Ishikawa (cell line): ENCODE measurements at regions not wholly inside any gene's neighbourhood (a gene's known extent, or its start where the extent isn't known, plus 50 kb on each side); places are given as distances from the start of the nearest gene placed in this dataset.

ENCODE experiments used
- CEBPB ChIP-seq: IDR thresholded peaks from 2 replicates; pipeline ENCODE4 v1.6.1; 2012
- CREB1 ChIP-seq: IDR thresholded peaks from 2 replicates; pipeline ENCODE4 v1.6.1; 2012; ENCODE audit warnings: low read depth
- EGR1 ChIP-seq: IDR thresholded peaks from 2 replicates; pipeline ENCODE4 v1.6.1; 2012
- EP300 ChIP-seq: IDR thresholded peaks from 2 replicates; pipeline ENCODE4 v1.6.1; 2012; ENCODE audit warnings: borderline replicate concordance
- FOXM1 ChIP-seq: IDR thresholded peaks from 2 replicates; pipeline ENCODE4 v1.6.1; 2012; ENCODE audit warnings: low read depth, borderline replicate concordance
- NFIC ChIP-seq: IDR thresholded peaks from 2 replicates; pipeline ENCODE4 v1.6.1; 2012
- RAD21 ChIP-seq: IDR thresholded peaks from 2 replicates; pipeline ENCODE4 v1.6.1; 2012; ENCODE audit warnings: low read depth
- TAF1 ChIP-seq: IDR thresholded peaks from 2 replicates; pipeline ENCODE4 v1.6.1; 2012; ENCODE audit warnings: low read depth, mild to moderate bottlenecking
- TCF12 ChIP-seq: IDR thresholded peaks from 2 replicates; pipeline ENCODE4 v1.6.1; 2012; ENCODE audit warnings: low read depth
- TEAD4 ChIP-seq: IDR thresholded peaks from 2 replicates; pipeline ENCODE4 v1.6.1; 2012
- YY1 ChIP-seq: IDR thresholded peaks from 2 replicates; pipeline ENCODE4 v1.6.1; 2012; ENCODE audit warnings: low read depth
- ZBTB7A ChIP-seq: IDR thresholded peaks from 2 replicates; pipeline ENCODE4 v1.6.1; 2012; ENCODE audit warnings: low read depth
- TF ChIP-seq, protein P1 (sequence below): IDR thresholded peaks from 2 replicates; pipeline ENCODE4 v1.6.1; 2012
- TF ChIP-seq, protein P2 (sequence below): IDR thresholded peaks from 2 replicates; pipeline ENCODE4 v1.6.1; 2012; ENCODE audit warnings: low read depth, mild to moderate bottlenecking
- TF ChIP-seq, protein P3 (sequence below): IDR thresholded peaks from 2 replicates; pipeline ENCODE4 v1.6.1; 2012

DNA sequence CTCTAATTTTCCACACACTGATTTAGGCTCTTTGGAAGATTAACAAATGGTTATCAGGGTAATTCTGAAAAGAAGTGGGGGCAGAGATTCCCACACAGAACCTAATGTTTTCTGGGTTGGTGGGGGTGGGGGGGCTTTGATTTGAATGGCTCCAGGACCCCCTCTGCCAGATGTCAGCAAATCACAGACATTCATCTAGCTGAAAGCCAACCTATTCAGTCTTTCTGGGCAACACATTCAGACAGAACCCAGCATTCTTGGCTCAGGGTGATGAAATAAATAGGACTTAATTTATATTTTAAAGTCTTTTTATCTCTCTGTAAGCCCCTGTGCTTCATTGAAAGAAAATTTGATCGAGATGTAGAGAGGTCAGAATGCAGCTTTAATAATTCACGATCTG is 533.2 kb downstream of the XYLT1 start:
- TF ChIP-seq TAF1 (no peak), YY1 (no peak), TCF12 (no peak), EP300 (no peak), FOXM1 (no peak), EGR1 (no peak), RAD21 (no peak), CEBPB (no peak), CREB1 (no peak), NFIC (no peak), TEAD4 (no peak)
- TF ChIP-seq, protein P1, sequence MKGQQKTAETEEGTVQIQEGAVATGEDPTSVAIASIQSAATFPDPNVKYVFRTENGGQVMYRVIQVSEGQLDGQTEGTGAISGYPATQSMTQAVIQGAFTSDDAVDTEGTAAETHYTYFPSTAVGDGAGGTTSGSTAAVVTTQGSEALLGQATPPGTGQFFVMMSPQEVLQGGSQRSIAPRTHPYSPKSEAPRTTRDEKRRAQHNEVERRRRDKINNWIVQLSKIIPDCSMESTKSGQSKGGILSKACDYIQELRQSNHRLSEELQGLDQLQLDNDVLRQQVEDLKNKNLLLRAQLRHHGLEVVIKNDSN: no peak
- TF ChIP-seq, protein P2, sequence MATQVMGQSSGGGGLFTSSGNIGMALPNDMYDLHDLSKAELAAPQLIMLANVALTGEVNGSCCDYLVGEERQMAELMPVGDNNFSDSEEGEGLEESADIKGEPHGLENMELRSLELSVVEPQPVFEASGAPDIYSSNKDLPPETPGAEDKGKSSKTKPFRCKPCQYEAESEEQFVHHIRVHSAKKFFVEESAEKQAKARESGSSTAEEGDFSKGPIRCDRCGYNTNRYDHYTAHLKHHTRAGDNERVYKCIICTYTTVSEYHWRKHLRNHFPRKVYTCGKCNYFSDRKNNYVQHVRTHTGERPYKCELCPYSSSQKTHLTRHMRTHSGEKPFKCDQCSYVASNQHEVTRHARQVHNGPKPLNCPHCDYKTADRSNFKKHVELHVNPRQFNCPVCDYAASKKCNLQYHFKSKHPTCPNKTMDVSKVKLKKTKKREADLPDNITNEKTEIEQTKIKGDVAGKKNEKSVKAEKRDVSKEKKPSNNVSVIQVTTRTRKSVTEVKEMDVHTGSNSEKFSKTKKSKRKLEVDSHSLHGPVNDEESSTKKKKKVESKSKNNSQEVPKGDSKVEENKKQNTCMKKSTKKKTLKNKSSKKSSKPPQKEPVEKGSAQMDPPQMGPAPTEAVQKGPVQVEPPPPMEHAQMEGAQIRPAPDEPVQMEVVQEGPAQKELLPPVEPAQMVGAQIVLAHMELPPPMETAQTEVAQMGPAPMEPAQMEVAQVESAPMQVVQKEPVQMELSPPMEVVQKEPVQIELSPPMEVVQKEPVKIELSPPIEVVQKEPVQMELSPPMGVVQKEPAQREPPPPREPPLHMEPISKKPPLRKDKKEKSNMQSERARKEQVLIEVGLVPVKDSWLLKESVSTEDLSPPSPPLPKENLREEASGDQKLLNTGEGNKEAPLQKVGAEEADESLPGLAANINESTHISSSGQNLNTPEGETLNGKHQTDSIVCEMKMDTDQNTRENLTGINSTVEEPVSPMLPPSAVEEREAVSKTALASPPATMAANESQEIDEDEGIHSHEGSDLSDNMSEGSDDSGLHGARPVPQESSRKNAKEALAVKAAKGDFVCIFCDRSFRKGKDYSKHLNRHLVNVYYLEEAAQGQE: no peak

DNA sequence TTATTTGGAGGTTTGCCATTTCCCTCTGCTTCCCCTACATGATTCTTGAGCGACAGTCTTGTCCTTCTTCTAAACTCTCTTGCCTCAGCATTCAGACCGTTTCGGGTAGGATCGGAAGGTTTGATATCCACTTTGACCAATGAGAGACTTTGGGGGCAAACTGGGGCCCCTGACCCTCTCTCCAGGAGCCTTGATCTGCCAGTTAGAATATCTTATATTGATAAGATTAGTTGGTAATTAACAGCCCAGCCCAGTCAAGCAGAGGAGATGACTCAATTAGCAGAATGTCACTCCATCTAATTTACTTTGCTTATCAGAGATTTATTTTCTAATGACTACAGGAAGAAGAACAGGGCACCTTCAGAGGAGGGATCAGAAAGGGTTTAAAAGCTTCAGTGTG is 532.8 kb downstream of the XYLT1 start:
- TF ChIP-seq TEAD4: no peak
- no peak for TF ChIP-seq ZBTB7A

DNA sequence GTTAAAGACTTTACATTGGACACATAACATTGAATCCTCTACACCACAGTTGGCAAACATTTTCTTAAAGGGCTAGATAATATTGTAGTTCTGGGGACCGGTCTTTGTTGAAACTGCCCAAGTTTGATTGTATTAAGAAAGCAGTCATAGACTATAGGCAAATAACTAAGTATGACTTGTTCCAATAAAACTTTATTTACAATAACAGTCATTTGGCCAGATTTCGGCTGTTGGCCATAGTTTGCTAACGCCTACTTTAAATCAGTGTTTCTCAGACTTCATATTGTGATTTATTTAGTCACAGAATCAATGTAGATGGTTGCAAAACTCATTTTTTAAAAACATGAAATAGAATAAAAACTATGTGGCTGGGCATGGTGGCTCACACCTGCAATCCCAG is 531.8 kb downstream of the XYLT1 start:
- TF ChIP-seq TCF12 (no peak), CREB1 (no peak), YY1 (no peak), TAF1 (no peak), EGR1 (no peak), FOXM1 (no peak), NFIC (no peak), ZBTB7A (no peak), RAD21 (no peak), TEAD4 (no peak), EP300 (no peak), CEBPB (no peak)
- TF ChIP-seq, protein P1: no peak
- TF ChIP-seq, protein P2: no peak
- TF ChIP-seq, protein P3, sequence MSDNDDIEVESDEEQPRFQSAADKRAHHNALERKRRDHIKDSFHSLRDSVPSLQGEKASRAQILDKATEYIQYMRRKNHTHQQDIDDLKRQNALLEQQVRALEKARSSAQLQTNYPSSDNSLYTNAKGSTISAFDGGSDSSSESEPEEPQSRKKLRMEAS: no peak

DNA sequence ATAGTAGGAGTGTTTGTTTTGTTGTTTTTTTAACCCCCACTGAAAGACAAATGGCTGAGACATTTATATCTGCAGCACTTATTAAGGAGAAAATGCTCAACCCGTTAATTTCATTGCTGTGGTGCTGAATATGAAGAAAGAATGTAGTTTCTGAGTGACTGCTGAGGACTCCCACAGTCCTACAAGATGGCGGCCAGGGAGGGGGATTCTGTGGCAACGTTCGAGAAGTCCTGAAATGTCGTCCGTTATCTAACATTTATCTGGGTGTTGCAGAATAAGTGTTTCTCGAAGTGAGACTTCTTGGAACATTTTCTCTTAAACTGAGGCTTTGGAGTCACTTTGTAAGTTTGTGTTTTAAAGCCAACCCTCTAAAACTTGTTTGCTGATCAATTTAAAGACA is 530.4 kb downstream of the XYLT1 start:
- TF ChIP-seq ZBTB7A (no peak), TEAD4 (no peak), EP300 (no peak), CEBPB (no peak), TAF1 (no peak), NFIC (no peak), CREB1 (no peak)
- TF ChIP-seq, protein P1: no peak

DNA sequence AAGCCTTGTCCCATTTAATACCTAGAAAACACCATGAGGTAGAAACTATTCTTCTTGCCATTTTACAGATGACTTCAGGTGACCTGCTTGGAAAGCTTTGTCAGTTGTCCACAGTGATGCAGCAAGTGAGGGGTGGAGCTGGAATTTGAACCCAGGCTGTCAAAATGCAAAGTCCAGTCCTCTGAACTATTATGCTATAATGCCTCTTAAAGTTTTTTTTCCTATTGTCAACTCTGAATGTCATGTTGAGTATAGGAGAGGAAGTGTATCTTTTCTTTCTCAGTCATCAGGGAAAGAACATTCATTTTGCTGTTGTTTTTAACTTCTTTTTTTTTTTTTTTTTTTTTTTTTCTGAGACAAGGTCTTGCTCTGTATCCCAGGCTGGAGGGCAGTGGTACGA is 525.6 kb downstream of the XYLT1 start:
- TF ChIP-seq TEAD4 (no peak), YY1 (no peak), NFIC (no peak), CREB1 (no peak), ZBTB7A (no peak), CEBPB (no peak), EP300 (no peak), FOXM1 (no peak), TCF12 (no peak), RAD21 (no peak), TAF1 (no peak), EGR1 (no peak)
- TF ChIP-seq, protein P2: no peak
- TF ChIP-seq, protein P3: no peak
- TF ChIP-seq, protein P1: no peak
